NCI-H345 treated with DMSO at 0.1 percent for 48 hours (cell line): ENCODE measurements at regions not wholly inside any gene's neighbourhood (a gene's known extent, or its start where the extent isn't known, plus 50 kb on each side); places are given as distances from the start of the nearest gene placed in this dataset.

Source experiments
- DNase-seq: peaks from one replicate; lab custom pipeline; 2025; ENCODE audit not compliant: unreplicated experiment; lab: John Stamatoyannopoulos, UW

DNA sequence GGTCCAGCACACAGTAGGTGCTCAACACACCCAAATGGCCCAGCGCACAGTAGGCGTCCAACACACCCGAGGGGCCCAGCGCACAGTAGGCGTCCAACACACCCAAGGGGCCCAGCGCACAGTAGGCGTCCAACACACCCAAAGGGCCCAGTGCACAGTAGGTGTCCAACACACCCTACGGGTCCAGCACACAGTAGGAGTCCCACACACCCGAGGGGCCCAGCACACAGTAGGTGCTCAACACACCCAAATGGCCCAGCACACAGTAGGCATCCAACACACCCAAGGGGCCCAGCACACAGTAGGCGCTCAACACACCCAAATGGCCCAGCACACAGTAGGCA, 80.8 kb downstream of the FOXL3 start:
- DNase-seq: no peak

DNA sequence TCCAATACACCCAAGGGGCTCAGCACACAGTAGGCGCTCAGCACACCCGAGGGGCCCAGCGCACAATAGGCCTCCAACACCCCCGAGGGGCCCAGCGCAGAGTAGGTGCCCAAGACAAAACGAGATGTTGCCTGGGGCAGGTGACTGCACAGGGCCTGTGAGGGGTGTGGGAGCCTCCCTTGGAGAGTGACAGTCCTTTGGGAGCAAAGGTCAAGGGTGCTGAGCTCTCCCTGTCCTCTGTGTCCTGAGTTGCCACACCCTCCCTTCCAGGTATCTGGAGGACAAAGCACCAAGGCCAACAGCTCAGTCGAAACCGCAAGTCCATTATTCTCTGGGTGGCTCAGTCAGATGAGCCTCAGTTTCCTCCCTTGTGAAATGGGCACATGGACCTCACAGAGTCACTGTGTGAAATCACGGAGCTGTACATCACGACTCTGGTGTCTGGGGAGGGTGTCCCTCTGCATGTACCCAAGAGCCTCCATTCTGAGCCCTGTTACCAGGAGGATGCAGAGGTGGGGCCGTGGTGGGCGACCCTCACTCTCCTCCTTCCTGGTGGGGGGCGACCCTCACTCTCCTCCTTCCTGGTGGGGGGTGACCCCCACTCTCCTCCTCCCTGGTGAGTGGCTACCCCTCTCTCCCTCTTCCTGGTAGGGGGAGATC, 81.3 kb downstream of the FOXL3 start:
- no peak for DNase-seq

DNA sequence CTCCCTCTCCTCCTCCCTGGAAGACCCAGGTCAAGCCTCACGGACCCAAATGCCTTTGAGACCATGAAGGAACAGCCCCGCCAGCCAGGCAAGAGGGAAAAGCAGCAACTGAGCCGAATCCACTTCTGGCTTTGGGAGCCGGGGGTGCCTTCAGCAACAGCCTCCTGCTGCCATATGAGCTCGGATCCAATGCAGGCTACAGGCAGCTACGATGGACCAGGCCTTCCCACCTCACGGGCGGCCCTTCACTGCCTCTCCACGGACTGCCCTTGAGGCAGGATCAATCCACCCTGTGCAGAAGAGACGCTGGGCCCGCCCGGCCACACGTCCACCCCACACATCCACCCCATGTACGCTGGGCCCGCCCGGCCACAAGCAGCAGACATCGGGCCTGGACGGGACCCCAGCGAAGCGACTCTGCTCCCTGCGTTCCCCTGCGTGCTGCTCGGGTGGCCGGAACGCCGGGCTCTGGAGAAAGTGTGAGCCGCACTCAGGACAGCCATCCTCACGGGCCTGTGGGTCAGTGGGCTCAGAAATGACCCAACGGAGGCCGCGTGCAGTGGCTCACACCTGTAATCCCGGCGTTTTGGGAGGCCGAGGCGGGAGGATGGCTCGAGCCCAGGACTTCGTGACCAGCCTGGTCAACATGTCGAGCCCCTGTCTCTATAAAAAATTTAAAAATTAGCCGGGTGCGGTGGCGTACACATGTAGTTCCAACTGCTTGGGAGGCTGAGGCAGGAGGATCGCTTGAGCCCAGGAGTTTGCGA, 82.0 kb downstream of the FOXL3 start:
- no peak for DNase-seq

GRCh38 chr7:372546-372931, 82.6 kb downstream of the FOXL3 start:
- DNase-seq: no peak

- DNase-seq: no peak
Observed at GRCh38 chr7:372932-373791, 83.2 kb downstream of the FOXL3 start.

GRCh38 chr7:373818-374705, 84.1 kb downstream of the FOXL3 start:
- no peak for DNase-seq

DNA sequence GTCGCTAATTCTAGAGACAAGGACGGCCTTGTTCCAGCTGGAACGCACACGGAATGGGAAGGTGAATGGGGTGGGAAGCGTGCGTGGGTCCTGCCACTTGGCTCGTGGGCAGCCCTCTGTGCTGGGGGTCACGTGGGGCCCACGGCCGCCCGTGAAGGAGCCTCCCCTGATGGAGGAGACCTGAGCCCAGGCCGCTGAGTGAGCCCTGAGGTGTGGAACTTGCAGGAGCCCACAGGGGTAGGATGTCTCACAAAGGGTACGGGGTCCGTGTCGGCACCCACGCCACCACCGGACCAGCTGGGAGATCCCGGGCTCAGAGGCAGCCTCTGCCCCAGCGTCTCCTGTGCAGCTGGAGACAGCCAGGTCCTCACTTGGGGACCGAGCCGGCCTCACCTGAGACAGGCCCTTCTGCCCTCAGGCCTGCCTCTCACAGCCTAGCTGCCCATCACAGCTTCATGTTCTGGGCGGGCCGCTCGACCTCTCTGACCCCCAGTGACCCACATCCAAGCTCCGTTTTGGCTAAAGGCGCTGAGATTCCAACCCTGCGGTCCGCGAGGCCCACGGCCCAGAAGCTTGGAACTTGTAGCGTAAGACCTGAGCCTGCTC, 84.8 kb downstream of the FOXL3 start:
- no peak for DNase-seq

DNA sequence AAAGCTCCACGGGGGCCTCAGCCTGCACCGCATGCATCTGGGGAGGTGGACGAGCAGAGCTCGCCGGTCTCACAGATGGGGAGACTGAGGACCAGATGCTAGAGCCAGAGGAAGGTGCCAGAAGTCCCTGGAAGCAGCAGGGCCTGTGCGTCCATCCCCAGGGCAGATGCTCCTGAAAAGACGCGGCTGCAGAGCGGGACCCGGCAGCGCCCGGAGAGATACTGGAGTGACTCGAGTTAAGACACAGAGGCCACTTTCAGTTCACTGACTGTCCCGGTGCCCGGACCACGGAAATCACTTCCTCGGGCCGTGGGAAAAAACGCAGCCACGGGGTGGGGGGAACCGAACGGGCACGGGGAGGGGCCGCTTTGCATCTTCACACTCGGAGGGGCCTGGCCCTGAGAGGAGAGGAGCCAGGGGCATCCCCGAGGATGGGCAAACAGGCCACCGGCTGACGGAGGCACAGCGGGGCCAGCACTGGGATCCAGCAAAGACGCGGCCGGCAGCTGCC, 85.4 kb downstream of the FOXL3 start:
- no peak for DNase-seq

GRCh38 chr7:375901-376305, 85.9 kb downstream of the FOXL3 start:
- DNase-seq: no peak

- no peak for DNase-seq
Observed at GRCh38 chr7:376306-377079, 86.5 kb downstream of the FOXL3 start.

DNA sequence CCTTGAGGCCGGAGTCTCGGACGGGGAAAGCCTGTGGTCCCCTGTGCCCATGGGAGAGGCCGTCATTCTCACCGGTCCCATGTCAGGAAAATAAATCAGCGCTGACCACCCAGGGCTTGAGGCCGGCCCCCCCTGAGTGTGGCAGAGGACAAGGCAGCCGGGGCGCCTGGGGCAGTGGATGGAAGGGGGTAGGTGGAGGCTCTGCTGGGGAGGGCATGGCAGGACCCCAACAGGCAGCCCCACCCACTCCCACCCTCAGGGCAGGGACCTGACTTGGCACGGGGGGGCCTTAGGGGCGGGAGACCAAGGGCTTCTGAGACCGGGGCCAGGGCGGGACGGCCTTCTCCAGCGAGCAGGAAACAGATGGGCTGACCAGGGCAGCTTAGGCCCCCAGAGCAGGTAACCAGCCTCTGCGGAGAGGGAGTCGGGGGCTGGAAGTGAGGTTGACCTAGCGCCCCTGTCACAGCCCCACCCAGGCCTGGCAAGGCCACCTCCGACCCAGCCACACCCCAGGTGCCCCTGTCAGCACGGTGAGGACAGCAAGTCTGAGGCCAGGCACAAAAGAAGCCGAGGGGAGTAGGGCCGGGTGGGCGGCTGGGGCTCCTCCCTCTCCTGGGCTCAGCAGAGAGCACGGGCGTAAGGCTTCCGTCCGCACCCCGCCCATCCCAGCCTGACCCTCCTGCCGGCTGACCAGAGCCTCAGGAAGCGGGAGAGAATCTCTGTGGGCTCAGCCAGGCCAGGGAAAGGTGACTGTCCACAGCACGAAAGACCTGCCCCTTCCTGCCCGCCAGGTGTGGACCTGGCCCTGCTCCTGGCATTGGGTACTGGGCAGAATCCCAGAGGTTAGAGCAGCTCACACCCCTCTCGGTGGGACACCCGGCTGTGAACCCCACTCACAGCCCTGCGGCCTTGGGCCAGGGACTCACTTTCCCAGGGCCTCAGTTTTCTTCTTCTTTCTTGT, 87.4 kb downstream of the FOXL3 start:
- DNase-seq: no peak

DNA sequence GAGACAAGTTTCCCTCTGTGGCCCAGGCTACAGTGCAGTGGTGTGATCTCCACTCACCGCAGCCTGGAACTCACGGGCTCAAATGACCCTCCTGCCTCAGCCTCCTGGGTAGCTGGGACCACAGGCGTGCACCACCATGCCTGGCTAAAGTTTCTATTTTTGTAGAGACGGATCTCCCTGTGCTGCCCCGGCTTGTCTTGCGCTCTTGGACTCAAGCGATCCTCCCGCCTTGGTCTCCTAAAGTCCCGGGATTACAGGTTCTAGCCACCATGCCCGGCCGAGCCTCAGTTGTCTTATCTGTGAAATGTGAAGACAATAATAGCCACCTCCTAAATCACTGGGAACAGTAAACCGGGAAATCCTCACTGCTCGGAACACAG, 88.1 kb downstream of the FOXL3 start:
- no peak for DNase-seq

GRCh38 chr7:378551-379455, 88.8 kb downstream of the FOXL3 start:
- no peak for DNase-seq

- DNase-seq: no peak
Observed at GRCh38 chr7:379456-380138, 89.6 kb downstream of the FOXL3 start.

DNA sequence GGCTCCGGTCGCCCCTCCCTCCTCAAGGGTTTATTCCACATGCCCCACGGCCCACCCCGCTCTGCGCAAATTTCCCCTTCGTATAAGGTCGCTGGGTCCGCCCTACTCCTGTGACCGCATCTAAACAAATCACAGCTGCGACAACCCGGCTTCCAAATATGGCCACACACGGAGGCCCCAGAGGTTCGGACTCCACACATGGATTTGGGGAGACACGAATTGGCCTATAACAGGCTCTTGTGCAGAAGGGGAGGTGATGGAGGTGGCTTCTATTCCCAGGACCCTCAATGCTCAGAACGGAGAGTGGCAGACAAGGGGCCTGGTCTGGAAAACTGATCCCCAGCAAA, 90.1 kb downstream of the FOXL3 start:
- DNase-seq: no peak

DNA sequence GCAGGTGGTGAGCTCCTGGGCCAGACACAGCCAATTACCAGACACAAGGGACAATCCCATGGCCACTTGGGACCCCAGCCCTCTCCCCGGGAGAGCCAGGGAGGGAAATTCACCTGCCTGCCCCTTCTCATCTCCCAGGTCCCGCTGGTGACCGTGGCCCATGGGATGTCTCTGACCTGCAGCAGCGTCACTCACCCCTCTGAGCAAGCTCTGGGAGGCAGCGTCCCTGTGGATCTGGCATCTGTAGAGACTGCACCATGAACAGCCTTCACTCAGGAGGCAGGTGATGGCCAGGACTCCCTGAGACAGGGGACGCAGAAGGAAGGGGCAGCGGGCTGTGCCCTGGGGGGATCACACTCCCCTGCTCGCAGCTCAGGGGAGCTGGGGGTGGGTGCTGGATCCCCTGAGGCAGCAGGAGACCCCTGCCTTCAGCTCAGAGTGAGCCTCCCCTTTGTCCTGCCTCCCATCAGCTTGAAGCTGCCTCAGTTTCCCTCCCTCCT, 90.8 kb downstream of the FOXL3 start:
- DNase-seq: no peak
